AML-193 (cell line): ENCODE measurements at regions not wholly inside any gene's neighbourhood (a gene's known extent, or its start where the extent isn't known, plus 50 kb on each side); places are given as distances from the start of the nearest gene placed in this dataset.

Experiments
- DNase-seq, 2 experiments: peaks; one replicate each; lab custom pipeline; 2025; lab: John Stamatoyannopoulos, UW

- DNase-seq: peak; percentile 64 to 66
Measured at GRCh38 chr14:106872611-106873446, 1346.4 kb downstream of the TMEM121 start.

- peak; percentile 11 to 47 for DNase-seq
Measured at GRCh38 chr14:106874350-106874749, 1348.0 kb downstream of the TMEM121 start.

GRCh38 chr14:106875503-106875902 lies 1349.1 kb downstream of the TMEM121 start:
- peak; percentile 73 to 78 for DNase-seq

- DNase-seq: no peak
Measured at GRCh38 chr14:106876711-106877110, 1350.3 kb downstream of the TMEM121 start.

GRCh38 chr14:106877517-106877916 lies 1351.1 kb downstream of the TMEM121 start:
- DNase-seq: peak in 1 of 2 experiments; percentile 19

GRCh38 chr14:106879241-106879640 lies 1352.9 kb downstream of the TMEM121 start:
- peak; percentile 74 to 81 for DNase-seq

GRCh38 chr14:106883218-106883692 lies 1356.9 kb downstream of the TMEM121 start:
- DNase-seq: no peak
